ENCODE measurements at regions not wholly inside any gene's neighbourhood (a gene's known extent, or its start where the extent isn't known, plus 50 kb on each side); places are given as distances from the start of the nearest gene placed in this dataset.

DNA sequence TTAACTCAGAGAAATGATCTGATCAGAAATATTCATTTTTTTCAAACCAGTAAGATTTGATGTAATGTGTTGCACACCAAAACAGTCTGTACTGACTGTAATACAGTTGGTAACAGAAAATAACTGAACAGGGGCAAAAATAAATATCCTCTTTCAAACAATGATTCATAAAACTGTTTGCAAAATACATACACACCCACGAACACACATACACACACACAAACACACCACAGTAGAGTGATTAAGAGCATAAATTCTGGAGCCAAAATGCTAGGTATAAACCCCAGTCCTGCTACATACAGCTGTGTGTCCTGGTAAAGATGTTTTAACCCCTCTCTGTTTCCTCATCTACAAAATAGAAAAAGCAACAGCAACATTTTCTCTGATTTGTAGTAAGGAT is 376.6 kb downstream of the PDGFC start:
- no peaks in the 10 kb centered on the region for H3K9me3 ChIP-seq
- intact Hi-C loops (cut with DNase I): no loop called here
- DNase-seq (ENCODE audit: extremely low spot score): no peak
- peaks cover 0 to 11% (median 6%) of the 10 kb centered on the region in 4 donors for H3K4me1 ChIP-seq
- H3K36me3 ChIP-seq: no peaks in the 10 kb centered on the region
- no peaks in the 10 kb centered on the region for H3K27me3 ChIP-seq
- WGBS: 61% methylated on average over 1 of the region's 1 CpG
- TF ChIP-seq POLR2A (IDR thresholded peaks at IDR 0.05; ENCODE audit: low read depth) (no peak), POLR2AphosphoS5 (IDR thresholded peaks at IDR 0.05) (no peak), EP300 (IDR thresholded peaks at IDR 0.05) (no peak)
- TF ChIP-seq, protein P1, sequence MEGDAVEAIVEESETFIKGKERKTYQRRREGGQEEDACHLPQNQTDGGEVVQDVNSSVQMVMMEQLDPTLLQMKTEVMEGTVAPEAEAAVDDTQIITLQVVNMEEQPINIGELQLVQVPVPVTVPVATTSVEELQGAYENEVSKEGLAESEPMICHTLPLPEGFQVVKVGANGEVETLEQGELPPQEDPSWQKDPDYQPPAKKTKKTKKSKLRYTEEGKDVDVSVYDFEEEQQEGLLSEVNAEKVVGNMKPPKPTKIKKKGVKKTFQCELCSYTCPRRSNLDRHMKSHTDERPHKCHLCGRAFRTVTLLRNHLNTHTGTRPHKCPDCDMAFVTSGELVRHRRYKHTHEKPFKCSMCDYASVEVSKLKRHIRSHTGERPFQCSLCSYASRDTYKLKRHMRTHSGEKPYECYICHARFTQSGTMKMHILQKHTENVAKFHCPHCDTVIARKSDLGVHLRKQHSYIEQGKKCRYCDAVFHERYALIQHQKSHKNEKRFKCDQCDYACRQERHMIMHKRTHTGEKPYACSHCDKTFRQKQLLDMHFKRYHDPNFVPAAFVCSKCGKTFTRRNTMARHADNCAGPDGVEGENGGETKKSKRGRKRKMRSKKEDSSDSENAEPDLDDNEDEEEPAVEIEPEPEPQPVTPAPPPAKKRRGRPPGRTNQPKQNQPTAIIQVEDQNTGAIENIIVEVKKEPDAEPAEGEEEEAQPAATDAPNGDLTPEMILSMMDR (IDR thresholded peaks at IDR 0.05): no peak
- no peak overlapping the region for H3K27ac ChIP-seq (replicated peaks in 1 of 4)
- H3K4me3 ChIP-seq: no peak overlapping the region

DNA sequence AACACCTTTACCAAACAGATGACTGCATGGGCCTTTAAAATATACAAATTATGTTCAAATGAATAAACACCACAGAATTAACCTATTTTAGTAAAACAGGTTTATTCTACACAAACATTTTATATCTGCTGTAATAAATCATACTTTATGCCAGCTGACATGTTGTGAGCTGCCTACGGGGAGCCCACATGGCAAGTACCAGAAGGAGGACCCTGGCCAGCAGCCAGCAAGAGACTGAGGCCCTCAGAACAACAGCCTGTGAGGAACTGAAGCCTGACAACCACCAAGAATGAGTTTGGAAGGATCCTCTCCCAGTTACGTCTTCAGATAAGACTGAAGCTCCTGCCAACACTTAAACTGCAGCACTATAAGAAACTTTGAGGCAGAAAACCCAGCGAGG is 377.0 kb downstream of the PDGFC start:
- no peaks in the 10 kb centered on the region for H3K36me3 ChIP-seq
- TF ChIP-seq, protein P1 (IDR thresholded peaks at IDR 0.05): no peak
- TF ChIP-seq POLR2A (IDR thresholded peaks at IDR 0.05; ENCODE audit: low read depth) (no peak), POLR2AphosphoS5 (IDR thresholded peaks at IDR 0.05) (no peak), EP300 (IDR thresholded peaks at IDR 0.05) (no peak)
- H3K27ac ChIP-seq (replicated peaks in 1 of 4): no peak overlapping the region
- intact Hi-C loops (cut with DNase I): loop anchor here (5.0 kb wide), 1 partner anchor 378 kb away; the partner anchor contains the start of gene PDGFC
- no peak overlapping the region for H3K4me3 ChIP-seq
- H3K4me1 ChIP-seq: peaks cover 0 to 11% (median 6%) of the 10 kb centered on the region in 4 donors
- WGBS: 42% methylated on average over 3 of the region's 3 CpGs
- H3K9me3 ChIP-seq: no peaks in the 10 kb centered on the region
- no peak for DNase-seq (ENCODE audit: extremely low spot score)
- no peaks in the 10 kb centered on the region for H3K27me3 ChIP-seq

DNA sequence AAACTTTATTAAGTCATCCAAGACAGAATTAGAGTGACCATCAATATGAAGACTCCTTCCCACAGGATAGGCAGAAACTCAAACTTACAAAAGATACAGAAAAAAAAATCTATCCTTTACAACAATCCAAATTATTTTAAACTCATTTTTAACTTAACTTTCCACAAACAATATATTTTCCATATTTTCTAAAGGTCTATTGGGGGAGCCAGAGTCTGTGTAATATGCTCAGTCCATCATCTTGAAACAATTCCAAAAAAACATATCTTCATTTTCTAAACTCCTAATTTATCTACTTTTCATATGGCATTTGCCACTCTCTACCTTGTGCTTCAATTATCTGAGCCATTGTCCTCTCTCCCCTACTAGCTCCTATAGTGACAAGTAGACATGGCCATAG is 378.1 kb downstream of the PDGFC start:
- intact Hi-C loops (cut with DNase I): loop anchor here (2.0 to 5.0 kb wide), 2 partner anchors 379 to 451 kb away; partner anchors contain the start of gene PDGFC
- Histone ChIP-seq H3K9me3 (no peaks in the 10 kb centered on the region), H3K4me1 (peaks cover 0 to 11% (median 5%) of the 10 kb centered on the region in 4 donors), H3K4me3 (no peak overlapping the region), H3K27me3 (no peaks in the 10 kb centered on the region), H3K27ac (replicated peaks in 1 of 4) (no peak overlapping the region), H3K36me3 (no peaks in the 10 kb centered on the region)
- DNase-seq (ENCODE audit: extremely low spot score): no peak
- no peak for TF ChIP-seq POLR2A (IDR thresholded peaks at IDR 0.05; ENCODE audit: low read depth)
- TF ChIP-seq, protein P1 (IDR thresholded peaks at IDR 0.05): peak in 2 of 3 experiments; percentile 18 to 25

DNA sequence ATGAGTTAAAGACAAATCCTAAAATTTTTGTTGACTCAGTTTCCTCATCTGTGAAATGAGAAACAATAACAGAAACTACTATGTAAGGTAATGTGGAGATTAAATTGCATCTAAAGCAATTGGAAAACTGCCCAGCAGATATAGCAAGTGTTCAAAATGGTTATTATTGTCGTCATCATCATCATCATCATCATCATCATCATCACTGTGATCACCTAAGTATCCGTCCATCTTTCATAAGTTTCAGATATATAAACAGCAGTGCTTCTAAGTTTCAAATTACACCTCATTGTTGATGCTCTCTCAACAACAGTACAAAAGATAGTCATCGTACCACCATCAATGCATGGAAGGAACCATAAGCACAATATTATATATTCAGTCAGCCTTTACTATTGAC is 379.9 kb downstream of the PDGFC start:
- no peaks in the 10 kb centered on the region for H3K36me3 ChIP-seq
- no peak overlapping the region for H3K4me3 ChIP-seq
- no peak overlapping the region for H3K27ac ChIP-seq (replicated peaks in 1 of 4)
- no peaks in the 10 kb centered on the region for H3K4me1 ChIP-seq
- intact Hi-C loops (cut with DNase I): loop anchor here (2.0 to 5.0 kb wide), 2 partner anchors 381 to 453 kb away; partner anchors contain the start of gene PDGFC
- DNase-seq (ENCODE audit: extremely low spot score): no peak
- H3K9me3 ChIP-seq: no peaks in the 10 kb centered on the region
- H3K27me3 ChIP-seq: no peaks in the 10 kb centered on the region
- TF ChIP-seq POLR2AphosphoS5 (IDR thresholded peaks at IDR 0.05): no peak
- no peak for TF ChIP-seq POLR2A (IDR thresholded peaks at IDR 0.05; ENCODE audit: low read depth)
- no peak for TF ChIP-seq EP300 (IDR thresholded peaks at IDR 0.05)
- TF ChIP-seq, protein P1 (IDR thresholded peaks at IDR 0.05): no peak
- WGBS: 82% methylated on average over 3 of the region's 3 CpGs

DNA sequence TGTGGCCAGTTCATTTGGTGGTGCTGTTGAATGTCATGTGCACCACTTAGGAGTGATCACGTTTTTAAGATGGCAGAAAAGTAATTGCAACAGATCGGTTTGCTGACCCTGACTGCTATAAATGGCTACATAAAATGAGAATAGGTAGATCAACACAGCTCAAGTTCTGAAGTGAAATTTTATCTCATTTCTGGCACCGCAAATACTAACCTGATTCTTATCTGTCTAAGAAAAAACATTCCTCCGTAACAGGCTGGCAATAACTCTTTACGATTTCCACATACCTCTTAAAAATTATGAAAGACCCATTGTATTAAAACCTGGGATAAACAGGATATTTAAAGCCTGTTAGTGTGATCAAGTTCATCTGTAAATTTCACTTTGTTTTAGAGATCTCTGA is 387.5 kb downstream of the PDGFC start:
- no peak for DNase-seq (ENCODE audit: extremely low spot score)
- no peaks in the 10 kb centered on the region for H3K4me1 ChIP-seq
- intact Hi-C loops (cut with DNase I): no loop called here
- H3K4me3 ChIP-seq: no peak overlapping the region
- no peaks in the 10 kb centered on the region for H3K36me3 ChIP-seq
- H3K27ac ChIP-seq (replicated peaks in 1 of 4): no peak overlapping the region
- no peaks in the 10 kb centered on the region for H3K27me3 ChIP-seq
- H3K9me3 ChIP-seq: no peaks in the 10 kb centered on the region
- WGBS: 92% methylated on average over 5 of the region's 5 CpGs
- TF ChIP-seq POLR2AphosphoS5 (IDR thresholded peaks at IDR 0.05) (no peak), EP300 (IDR thresholded peaks at IDR 0.05) (no peak), POLR2A (IDR thresholded peaks at IDR 0.05; ENCODE audit: low read depth) (no peak)
- TF ChIP-seq, protein P1 (IDR thresholded peaks at IDR 0.05): no peak

Measured in esophagus muscularis mucosa (tissue), 4 donors.